Sigmoid colon (tissue), 4 donors: ENCODE measurements at regions not wholly inside any gene's neighbourhood (a gene's known extent, or its start where the extent isn't known, plus 50 kb on each side); places are given as distances from the start of the nearest gene placed in this dataset.

Experiments used
- POLR2A ChIP-seq, 2 donors: fragments of 450-650 bp; IDR thresholded peaks; one replicate each; pipeline ENCODE4 v1.6.1; 2016; ENCODE audit warnings: antibody characterized with exemption in 2 of 2, mild to moderate bottlenecking in 2 of 2, moderate library complexity in 2 of 2
- POLR2AphosphoS5 ChIP-seq, 4 donors: sonication (generic); formaldehyde crosslinking; IDR thresholded peaks; one replicate each; pipeline ENCODE4 v1.6.1; 2017; ENCODE audit warnings: antibody characterized with exemption in 4 of 4
- TF ChIP-seq, protein P1 (sequence below), 4 experiments: fragments of 450-650 bp in 3 of 4; fragments of 200-600 bp in 1 of 4; IDR thresholded peaks; one replicate each; pipeline ENCODE4 v1.5.1; 2016 to 2019; ENCODE audit warnings: antibody characterized with exemption in 4 of 4, mild to moderate bottlenecking in 3 of 4, moderate library complexity in 2 of 4

- TF ChIP-seq, protein P1, sequence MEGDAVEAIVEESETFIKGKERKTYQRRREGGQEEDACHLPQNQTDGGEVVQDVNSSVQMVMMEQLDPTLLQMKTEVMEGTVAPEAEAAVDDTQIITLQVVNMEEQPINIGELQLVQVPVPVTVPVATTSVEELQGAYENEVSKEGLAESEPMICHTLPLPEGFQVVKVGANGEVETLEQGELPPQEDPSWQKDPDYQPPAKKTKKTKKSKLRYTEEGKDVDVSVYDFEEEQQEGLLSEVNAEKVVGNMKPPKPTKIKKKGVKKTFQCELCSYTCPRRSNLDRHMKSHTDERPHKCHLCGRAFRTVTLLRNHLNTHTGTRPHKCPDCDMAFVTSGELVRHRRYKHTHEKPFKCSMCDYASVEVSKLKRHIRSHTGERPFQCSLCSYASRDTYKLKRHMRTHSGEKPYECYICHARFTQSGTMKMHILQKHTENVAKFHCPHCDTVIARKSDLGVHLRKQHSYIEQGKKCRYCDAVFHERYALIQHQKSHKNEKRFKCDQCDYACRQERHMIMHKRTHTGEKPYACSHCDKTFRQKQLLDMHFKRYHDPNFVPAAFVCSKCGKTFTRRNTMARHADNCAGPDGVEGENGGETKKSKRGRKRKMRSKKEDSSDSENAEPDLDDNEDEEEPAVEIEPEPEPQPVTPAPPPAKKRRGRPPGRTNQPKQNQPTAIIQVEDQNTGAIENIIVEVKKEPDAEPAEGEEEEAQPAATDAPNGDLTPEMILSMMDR (IDR thresholded peaks at IDR 0.05) = no peak
- TF ChIP-seq POLR2A (IDR thresholded peaks at IDR 0.05) (no peak), POLR2AphosphoS5 (IDR thresholded peaks at IDR 0.05) (no peak)
These were observed 126.7 kb downstream of the TUSC7 start for GRCh38 chr3:116836286-116836685.
